ENCODE measurements at regions not wholly inside any gene's neighbourhood (a gene's known extent, or its start where the extent isn't known, plus 50 kb on each side); places are given as distances from the start of the nearest gene placed in this dataset.

- TF ChIP-seq CTCF (conservative IDR thresholded peaks at IDR 0.05; ENCODE audit: low read length): no peak
- no peak for TF ChIP-seq EZH2phosphoT487 (IDR thresholded peaks at IDR 0.05; ENCODE audit: borderline replicate concordance)
Observed at GRCh38 chr1:238334170-238334569, 443.4 kb upstream of the ZP4 start.
